Renal cortical epithelial cell (primary cell): ENCODE measurements at regions not wholly inside any gene's neighbourhood (a gene's known extent, or its start where the extent isn't known, plus 50 kb on each side); places are given as distances from the start of the nearest gene placed in this dataset.
A peak's percentile ranks its signal among the peaks of the same experiment; 100 is the strongest.

ENCODE experiments used
- DNase-seq: peaks from one replicate; pipeline ENCODE4 v3.0.0-alpha.2; 2011; ENCODE audit warnings: low read depth

DNA sequence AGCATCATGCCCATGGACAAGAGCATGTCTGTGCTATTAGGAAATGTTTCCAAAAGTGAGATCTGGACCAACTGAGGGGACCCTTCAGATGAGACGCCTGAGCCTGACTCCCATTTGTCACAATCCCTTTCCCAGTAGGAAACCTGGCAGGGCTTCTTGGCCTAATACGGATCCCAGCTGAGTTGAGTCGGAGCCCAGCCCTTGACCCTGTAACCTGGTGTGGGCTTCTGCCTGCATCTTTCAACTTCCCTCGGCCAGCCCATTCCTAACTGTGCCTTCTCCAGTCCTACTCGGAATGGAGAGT lies 148.3 kb downstream of the IRX2 start:
- DNase-seq = no peak

DNA sequence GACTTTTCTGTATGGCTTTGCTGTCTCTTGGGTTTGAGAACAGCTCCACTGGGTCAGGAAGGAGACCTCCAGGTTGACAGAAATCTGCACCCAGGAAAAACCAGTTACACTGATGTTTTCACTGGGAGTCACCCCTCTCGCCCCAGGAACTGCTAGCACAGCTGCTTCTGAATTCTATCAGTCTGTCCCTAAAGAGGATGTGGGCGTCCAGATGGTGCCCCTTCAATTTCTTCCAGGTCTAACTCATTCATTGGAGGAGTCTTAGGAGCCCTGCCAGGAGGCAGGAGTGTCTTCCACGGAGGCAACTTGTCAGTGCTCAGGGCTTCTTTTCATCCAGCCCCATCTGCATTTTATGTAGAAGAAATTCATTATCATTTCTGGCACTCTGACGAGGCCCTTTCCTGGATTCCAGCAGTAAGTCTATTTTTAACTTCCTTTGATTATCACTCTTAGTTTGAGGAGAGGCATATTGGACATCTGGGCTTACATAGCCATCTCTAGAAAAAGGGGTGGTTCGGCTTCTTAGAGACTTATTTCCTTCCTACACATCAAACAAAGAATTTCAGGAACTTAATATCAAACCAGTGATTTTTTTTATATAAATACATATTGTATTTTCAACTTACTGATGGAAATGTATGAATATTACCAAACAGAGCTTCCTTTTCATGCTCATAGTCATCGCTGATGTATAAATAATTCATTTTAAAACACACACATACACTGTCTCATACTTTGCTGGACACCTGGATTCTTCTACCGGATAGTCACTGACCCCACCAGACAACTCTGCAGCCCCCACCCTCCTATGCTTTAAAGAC lies 148.8 kb downstream of the IRX2 start:
- DNase-seq = no peak

DNA sequence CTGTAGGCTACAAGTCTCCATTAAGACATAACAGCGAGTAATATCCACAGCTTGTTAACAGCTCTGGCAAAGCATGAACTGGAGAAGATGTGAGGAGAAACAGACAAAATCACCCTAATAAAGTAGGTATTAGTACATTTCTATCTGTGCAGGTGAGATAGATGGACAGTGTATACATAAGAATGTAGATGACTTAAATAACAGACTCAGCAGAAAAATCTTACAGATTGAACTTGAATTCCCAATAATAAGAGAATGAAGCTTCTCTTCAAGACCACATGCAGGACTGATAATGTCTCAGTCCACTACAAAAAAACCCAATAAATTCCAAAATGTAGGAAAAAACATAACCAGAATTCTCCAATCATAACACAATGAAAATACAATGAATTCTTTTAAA lies 153.0 kb downstream of the IRX2 start:
- no peak for DNase-seq

DNA sequence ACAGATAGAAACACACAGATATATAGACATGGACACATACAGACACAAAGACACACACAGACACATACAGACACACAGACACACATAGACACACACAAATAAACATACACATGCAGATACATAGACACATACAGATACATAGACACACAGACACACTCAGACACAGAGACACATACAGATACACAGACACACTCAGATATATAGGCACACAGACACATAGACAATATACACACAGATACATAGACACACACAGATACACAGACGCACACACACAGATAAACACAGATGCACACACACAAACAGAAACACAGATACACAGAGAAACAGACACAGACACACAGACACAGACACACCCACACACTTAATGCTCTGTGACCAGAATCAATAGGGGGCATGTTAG lies 156.8 kb downstream of the IRX2 start:
- DNase-seq = no peak

DNA sequence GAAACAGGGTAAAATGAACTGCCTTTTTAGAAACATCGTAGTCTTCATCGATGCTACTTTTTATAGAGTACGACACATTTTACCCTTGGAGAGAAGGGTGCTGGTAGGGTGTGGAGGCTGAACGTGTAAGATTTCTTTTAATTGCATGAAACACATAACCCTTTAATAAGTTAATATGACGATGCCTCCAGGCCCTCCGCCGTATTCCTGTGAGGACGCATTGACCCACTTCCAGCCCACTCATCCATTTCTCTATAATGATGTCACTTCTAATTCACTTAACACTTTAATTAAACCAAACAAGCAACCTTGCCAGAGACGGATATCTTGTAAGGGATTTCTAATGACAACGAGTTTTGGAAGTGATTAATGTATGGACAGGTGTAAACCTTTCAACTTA lies 158.7 kb downstream of the IRX2 start:
- DNase-seq = no peak

DNA sequence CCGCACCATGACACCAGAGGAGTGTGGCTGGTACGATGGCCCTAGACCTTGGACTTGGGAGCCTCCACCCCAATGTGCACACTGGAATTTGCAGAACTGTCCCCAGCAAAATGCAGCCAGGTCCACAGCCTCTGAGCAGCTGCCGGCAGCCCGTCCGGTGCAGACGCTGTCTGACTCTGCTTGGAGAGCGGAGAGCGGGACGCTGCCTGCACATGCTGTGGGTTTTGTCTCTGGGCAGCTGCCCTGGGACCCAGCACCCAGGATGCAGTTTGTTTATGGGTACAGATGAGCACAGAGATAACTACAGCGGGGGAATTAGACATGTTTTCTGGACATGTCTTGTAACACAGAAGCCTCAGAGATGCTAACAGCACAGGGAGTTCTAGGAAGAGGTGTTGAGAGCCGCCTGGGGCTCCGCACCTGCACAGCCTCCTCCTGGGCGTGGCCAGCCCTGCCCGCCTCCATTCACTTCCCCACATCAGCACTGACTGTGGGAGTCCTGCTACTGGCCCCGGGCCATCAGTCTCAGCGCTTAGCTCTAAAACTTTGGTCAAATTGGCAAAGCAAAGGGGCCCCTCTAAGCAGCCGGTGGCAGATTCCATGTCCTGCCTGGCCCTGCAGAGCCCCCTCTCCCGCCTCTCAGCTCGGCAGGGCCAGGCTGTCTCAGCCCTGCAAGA lies 159.6 kb downstream of the IRX2 start:
- no peak for DNase-seq

DNA sequence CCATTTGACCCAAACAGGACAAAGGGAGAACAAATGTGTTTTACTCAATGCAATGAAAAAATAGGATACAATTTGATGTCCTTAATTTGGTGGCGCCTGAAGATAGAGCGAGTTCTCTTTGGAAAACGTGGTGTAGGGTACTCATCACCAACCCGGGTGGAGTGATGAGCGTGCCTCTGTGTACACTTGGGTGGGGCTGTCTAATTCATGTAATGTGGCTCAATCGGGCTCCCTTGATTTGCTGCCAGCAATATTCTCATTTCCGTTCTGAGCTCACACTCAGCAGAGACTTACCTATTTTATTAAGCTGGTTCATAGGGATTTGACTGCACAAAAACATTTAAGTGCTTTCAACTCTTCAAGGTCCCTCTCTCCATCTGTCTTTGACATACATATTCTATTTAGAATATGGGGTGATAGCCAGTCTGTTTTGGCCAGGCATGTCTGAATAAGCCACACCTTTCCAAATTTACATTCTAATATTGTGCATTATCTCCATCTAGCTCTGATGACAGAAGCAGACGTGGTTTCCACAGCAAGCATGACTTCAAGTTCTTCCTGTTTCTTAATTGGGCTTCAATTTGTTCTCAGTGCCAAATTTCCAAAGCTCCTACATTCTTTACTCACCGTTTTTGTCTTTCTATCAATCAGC lies 162.5 kb downstream of the IRX2 start:
- no peak for DNase-seq

DNA sequence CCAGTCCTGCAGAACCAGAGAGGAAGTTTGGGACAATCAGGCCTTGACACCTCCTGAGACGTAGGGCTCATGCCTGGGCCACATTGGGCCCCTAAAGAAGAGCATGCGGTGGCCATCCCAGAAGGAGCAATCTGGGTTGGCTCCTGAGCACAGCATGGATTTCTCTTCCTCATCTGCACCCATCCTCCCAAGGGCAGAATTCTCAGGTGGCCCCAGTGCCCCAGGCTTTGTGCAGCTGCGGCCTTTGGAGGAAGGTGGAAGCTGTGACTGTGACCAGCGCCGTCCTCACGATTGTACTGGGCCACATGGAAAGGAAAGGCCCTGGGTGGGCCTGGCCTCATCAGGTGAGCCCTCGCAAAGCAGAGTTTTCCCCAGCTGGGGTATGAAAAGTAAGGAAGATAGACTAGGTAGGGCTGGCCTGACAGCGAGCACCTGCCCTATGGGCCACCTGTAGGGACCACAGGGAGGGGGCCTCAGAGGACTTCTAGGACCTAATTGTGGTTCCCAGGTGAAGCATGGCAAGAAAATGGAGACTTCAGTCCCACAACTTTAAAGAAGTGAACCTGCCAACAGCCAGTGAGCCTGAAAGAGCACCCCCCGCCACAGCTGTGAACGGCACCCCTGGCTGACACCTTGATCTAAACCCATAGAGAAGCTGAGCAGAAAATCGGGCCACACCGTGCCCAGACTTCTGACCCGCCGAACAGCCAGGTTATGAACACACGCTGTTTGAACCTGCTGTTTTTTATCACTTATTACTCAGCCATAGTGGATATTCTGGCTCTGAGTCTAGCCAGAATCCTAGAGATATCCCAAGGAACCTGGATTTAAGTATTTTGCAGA lies 164.1 kb downstream of the IRX2 start:
- DNase-seq = no peak

DNA sequence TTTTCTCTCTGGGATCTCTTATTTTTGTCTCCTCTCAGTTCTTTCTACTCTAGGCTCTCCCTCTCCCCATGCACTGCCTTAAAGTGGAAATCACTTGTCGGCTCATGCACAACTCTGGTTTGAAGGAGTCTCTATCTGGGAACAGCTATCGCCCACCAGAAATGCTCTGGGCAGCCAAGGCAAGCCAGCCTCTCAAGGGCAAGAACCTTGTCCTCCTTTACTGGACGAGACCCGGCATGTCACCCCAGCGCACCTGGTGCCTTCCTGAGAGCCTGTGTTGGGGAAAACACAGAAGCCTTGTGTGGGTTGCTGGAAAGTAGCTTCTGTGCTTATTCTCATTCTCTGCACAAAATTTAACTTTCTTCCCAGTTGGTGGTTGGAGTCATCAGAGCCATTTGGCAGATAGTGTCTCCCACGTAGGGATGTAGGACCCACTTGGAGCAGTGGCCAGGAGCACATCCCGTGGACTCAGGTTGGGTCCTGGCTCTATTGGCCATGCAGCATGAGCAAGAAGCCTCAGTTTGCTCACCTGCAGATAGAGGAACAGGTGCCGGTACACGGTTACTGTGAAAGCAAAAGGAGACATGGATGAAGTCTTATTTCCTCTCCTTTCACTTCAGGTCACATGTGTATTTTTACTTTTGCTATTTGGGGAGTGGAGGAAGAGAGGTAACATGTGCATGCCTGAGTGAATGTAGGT lies 165.3 kb downstream of the IRX2 start:
- DNase-seq = no peak

DNA sequence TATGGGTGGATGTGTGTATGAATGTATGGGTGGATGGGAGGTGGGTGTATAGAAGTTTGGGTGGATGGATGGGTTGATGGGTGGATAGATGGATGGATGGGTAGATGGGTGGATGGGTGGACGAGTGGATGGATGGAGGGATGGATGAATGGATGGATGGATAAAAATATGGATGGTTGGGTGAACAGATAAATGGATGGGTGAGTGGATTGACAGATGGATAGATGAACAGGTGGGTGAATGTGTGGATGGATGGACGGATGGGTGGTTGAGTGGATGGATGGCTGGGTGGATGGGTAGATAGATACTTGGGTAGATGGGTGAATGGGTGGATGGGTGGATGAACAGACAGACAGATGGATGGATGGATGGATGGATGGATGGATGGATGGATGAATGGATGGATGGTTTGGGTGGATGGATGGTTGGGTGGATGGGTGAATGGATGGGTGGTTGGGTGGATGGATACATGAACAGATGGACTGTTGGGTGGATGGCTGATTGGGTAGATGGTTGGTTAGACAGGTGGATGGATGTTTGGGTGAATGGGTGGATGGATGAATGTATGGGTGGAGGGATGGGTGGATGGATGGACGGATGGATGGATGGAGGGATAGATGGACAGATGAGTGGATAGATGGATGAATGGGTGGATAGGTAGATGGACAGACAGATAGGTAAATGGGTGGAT lies 166.8 kb downstream of the IRX2 start:
- DNase-seq = no peak

DNA sequence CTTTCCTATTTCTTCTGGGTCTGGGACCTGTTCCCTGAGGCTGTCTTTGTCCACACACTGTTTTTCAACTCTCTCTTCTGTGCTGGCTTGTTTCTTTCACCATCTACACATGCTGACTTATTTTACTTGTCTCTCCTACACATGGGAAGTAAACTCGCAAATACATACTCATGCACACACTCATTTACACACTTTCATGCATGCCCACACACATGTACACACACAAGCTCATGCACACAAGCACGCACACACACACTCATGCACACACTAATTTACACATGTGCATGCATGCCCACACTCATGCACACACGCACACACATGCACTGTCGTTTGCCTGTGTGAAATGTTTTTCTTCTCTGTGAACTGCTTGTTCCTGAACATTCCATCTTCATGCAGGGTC lies 169.0 kb downstream of the IRX2 start:
- no peak for DNase-seq

DNA sequence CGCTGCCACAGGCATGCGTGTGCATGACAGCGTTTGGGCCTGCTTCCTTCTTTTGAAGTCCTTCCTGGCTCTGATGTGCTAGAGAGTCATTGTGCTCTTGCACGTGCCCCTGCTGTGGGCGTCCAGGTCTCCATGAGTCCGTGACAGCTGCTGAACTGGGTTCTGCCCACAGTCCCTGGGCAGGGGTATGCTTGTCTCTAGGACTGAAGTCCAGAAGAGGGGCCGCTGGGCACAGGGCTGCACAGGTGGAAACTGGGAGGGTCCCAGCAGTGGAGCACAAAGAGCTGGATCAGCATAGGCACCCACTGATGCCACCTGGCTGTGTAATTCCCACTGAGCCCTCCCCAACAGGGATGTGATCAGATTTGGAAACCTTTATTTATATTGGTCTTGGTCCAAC lies 169.4 kb downstream of the IRX2 start:
- DNase-seq = no peak

DNA sequence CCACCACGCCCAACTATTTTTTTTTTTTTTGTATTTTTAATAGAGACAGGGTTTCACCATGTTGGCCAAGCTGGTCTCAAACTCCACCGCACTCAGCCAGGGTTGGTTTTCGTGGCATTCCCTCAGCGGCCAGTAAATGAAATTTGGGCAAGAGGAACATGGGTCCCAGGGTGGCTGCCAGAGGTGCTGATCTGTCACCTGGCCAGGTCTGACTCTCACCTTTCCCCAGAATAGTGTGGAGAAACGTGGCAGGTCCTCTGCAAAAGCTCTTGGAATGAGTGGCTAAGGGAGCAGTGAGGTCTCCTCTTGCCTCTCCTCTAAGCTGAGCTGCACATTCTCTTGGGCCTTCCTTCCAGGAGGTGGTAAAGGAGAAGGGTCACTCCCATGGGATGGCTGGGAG lies 170.1 kb downstream of the IRX2 start:
- DNase-seq = no peak

DNA sequence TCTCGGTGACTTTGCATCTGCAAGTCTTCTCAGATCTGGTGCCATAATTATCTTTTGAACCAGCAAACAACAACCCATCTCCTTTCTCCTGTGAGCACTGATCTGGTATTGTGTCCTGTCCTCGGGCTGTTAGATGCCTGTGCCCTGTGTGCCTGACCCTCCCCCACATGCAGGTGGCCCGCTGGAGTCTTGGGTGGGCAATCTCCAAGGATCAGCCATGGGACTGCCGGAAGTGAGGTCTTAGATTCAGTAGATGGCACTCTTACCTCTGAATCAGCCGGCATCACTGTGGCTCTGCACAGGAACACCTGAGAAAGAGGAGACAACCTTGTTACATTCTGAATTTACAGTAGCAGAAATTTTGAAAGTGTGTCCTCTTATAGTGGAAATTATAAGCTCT lies 172.4 kb downstream of the IRX2 start:
- no peak for DNase-seq

DNA sequence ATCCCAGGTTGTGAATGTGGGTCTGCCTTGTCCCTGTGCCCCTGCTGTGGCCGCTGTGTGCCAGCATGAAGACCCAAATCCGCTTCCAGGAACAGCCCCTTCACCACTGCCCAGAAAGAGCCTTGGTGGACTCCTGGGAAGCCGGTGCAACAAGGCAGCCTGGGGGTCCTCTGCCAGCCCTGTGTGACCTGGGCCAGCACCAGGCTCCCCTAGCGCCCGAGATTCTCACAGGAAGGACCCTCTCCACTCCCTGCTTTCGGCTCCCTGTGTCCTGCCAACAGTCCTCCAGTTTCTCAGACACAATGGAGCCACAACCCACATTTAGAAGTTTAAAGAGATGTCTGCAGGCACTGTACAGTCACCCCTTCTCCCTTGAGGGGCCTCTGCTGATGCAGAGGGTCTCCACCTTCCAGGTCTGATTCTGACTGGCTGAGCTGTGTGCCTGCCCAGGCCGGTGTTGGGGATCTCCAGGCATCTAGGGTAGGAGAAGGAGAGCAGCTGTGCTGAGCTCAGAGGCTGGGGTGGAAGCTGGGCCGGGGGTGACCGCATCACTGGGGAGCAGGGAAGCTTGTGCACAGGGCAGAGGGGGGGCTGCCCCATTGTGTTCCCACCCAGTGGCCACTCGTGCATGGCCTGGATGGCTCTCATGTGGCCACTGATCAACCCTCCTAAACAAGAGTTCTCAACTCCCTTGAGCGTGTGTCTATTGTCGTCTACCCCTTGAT lies 174.0 kb downstream of the IRX2 start:
- no peak for DNase-seq

DNA sequence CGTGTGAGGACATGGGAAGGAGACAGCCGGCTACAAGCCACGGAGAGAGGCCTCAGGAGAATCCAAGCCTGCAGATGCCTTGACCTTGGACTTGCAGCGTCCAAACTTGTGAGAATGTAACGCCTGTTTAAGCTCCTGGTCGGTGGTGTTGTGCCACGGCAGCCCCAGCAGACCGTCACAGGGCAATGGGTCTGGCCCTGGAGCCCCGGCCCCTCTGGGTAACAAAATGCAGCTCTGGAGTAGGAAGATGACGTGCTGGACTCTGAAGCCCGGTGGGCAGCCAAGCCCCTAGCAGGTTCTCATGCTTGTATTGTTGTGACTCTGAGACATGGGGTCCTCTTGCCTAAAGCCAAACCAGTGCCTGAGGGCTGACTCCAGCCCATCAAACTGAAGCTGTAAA lies 174.7 kb downstream of the IRX2 start:
- DNase-seq = no peak

DNA sequence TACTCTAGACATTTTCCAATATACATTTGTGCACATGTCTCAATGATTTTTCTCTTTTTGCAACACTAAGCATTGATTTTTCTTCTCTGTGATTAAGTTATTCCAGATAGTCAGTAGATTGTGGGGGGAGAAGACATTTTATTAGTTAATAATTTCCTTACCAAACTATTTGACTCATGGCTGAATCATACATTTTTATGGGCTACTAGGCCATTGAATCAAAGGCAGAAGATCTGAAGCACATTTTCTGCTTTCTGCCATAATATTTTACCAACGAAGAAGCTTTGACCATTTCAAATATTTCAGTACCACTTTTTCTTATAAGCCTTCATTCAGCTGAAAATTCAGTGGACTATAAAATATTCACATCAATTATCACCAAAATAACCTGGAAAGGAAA lies 175.6 kb downstream of the IRX2 start:
- DNase-seq = peak; percentile 15

DNA sequence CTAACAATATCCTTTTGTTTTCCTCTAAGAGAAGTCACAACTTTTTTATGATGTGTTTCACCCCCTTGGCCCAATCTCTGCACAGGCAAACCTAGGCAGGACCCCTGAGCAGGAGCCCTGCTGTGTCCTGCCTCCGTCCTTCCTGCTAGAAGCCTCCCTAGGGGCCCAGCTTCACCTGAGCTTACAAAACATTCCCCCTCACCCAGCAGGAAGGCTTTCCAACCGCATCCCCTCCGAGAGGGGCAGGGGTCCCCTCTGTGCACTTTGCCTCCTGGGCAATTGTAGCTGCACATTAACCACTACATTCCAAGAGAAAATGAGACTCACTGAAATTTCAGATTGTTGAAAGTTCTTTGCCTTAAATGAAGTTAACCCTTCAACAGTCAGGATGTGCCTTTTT lies 176.2 kb downstream of the IRX2 start:
- no peak for DNase-seq

DNA sequence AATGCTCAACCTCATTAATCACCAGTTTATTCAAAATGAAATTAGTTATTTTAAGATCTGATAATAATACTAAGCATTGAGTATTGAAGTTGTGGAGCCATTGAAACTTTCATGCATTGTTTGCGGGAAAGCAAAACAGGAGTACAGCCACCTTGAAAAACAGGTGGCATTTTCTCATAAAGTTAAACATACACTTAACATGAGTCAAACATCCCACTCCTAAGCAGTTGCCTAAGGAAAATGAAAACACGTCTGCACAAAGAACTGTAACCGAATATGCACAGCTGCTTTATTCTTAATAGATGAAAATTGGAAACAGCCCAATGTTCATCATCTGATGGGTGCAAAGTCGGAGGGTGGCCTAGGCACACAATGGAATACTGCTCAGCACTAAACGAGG lies 177.3 kb downstream of the IRX2 start:
- DNase-seq = peak; percentile 13

DNA sequence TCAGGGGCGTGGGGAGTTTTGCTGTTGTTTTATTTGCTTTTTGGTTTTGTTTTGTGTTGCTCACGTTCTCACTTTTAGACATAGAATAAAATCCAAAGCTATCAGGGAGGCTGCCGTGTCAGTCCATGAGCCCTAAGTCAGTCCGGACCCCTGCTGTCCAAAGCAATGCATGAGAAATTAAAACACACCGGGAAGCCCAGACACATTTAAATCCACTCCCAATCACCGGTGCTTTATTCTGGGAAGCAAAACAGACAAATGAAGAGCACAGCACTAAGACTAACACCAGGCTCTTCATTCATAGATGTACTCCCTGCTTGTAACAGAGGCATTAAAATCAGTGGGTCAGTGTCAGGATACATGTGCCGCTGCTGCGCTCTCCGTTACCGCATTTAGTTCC lies 180.9 kb downstream of the IRX2 start:
- DNase-seq = no peak
